ENCODE measurements at regions not wholly inside any gene's neighbourhood (a gene's known extent, or its start where the extent isn't known, plus 50 kb on each side); places are given as distances from the start of the nearest gene placed in this dataset.

GRCh38 chr20:61169874-61170273 is 82.2 kb upstream of the CDH4 start:
- CTCF ChIA-PET, result interaction anchor here (2.1 kb wide), 1 partner anchor 16 kb away, joined by 4 read pairs; no protein-coding TSS in a partner anchor
- dilution Hi-C loops (cut with HindIII; ENCODE audit: low sequenced_read_pairs, unreplicated experiment), result no loop called here
- H4K5ac ChIP-seq (ENCODE audit: low read depth, low read length), result no peak overlapping the region
- H3K9me3 ChIP-seq (ENCODE audit: control insufficient read depth, insufficient read depth, low read length), result no peaks in the 10 kb centered on the region; the same call in 1 of the 2 replicates
- POLR2A ChIA-PET (ENCODE audit: unreplicated experiment), result no interaction called here
- H2BK120ac ChIP-seq (ENCODE audit: low read depth, low read length), result no peak overlapping the region
- H3K4me1 ChIP-seq (ENCODE audit: control insufficient read depth, insufficient read depth, low read length), result peaks cover 8% of the 10 kb centered on the region
- ATAC-seq (ENCODE audit: low read depth) (no peak), DNase-seq (no peak)
- no peak overlapping the region for H2AK9ac ChIP-seq (replicated peaks; ENCODE audit: low read depth, low read length, poor library complexity)
- no peak overlapping the region for H3K9ac ChIP-seq (ENCODE audit: low read depth, low read length)
- H3K27me3 ChIP-seq (ENCODE audit: control insufficient read depth, insufficient read depth, low read length), result peaks cover 12% of the 10 kb centered on the region
- H2BK20ac ChIP-seq (ENCODE audit: low read depth, low read length), result no peak overlapping the region
- H3K79me1 ChIP-seq (ENCODE audit: low read depth in 1 of 2, low read length in 2 of 2), result no peaks in the 10 kb centered on the region
- H3K36me3 ChIP-seq (ENCODE audit: control insufficient read depth, insufficient read depth, low read length), result no peaks in the 10 kb centered on the region
- no peak overlapping the region for H3K23ac ChIP-seq (ENCODE audit: low read depth, low read length)
- no peaks in the 10 kb centered on the region; the same call in 1 of the 2 replicates for H3K9me1 ChIP-seq (ENCODE audit: insufficient read depth, low read length)
- TF ChIP-seq MAZ (IDR thresholded peaks at IDR 0.05; ENCODE audit: borderline replicate concordance, low read depth, low read length) (no peak), POLR2A (IDR thresholded peaks at IDR 0.05; ENCODE audit: low read depth, low read length) (no peak), ELK1 (IDR thresholded peaks at IDR 0.05; ENCODE audit: borderline replicate concordance, low read depth, low read length) (no peak), CEBPB (IDR thresholded peaks at IDR 0.05; ENCODE audit: low read depth, low read length) (no peak), USF2 (IDR thresholded peaks at IDR 0.05; ENCODE audit: low read depth, low read length) (no peak), RFX5 (IDR thresholded peaks at IDR 0.05; ENCODE audit: low read depth, low read length) (no peak)
- no TSS peak for BruUV-seq (replicated peaks)
- H3K14ac ChIP-seq (replicated peaks; ENCODE audit: low read depth, low read length), result no peak overlapping the region
- H2AFZ ChIP-seq (replicated peaks; ENCODE audit: low read length, poor library complexity), result no peak overlapping the region
- no peak overlapping the region for H3K18ac ChIP-seq (ENCODE audit: low read depth, low read length)
- intact Hi-C loops (cut with micrococcal nuclease), result no loop called here
- no peak overlapping the region for H4K91ac ChIP-seq (ENCODE audit: insufficient read depth, low read depth, low read length)
- no CpG with 5 or more reads among the region's 8 CpGs for WGBS, 2 experiments (ENCODE audit: extremely low coverage in 2 of 2, insufficient read length in 1 of 2)
- H3K56ac ChIP-seq (ENCODE audit: extremely low read depth, insufficient read depth, low read length), result no peak overlapping the region
- H4K8ac ChIP-seq (ENCODE audit: low read depth in 2 of 2, low read length in 2 of 2), result no peak overlapping the region
- no peak overlapping the region for H2BK15ac ChIP-seq (ENCODE audit: low read depth, low read length)
- no peaks in the 10 kb centered on the region for H4K20me1 ChIP-seq (ENCODE audit: insufficient read depth, low read length)
- in situ Hi-C loops (cut with MboI; ENCODE audit: low sequenced_read_pairs), result no loop called here
- no peak overlapping the region for H2BK5ac ChIP-seq (ENCODE audit: low read depth, low read length, poor library complexity, severe bottlenecking)
- H2AK5ac ChIP-seq (ENCODE audit: low read depth, low read length), result no peak overlapping the region
- H3K27ac ChIP-seq (ENCODE audit: insufficient read depth, low read length), result no peak overlapping the region
- no peak overlapping the region for H3K4ac ChIP-seq (ENCODE audit: low read depth, low read length)
- H3K4me2 ChIP-seq (ENCODE audit: low read depth, low read length), result no peak overlapping the region
- no peak overlapping the region for H3K4me3 ChIP-seq (ENCODE audit: insufficient read depth, low read depth, low read length)
